RWPE2 (cell line): ENCODE measurements at regions not wholly inside any gene's neighbourhood (a gene's known extent, or its start where the extent isn't known, plus 50 kb on each side); places are given as distances from the start of the nearest gene placed in this dataset.
"Not testable (repeated sequence)": the region's sequence is repeated elsewhere in the genome, so short reads cannot be mapped to it uniquely, and the experiment has no call there.

Experiments used
- ATAC-seq: fragments of 200-7000 bp; cut with Tn5 transposase; 3 replicates; pipeline ENCODE4 v1.9.1; 2021; ENCODE audit warnings: low read depth
- DNase-seq: peaks from one replicate; pipeline ENCODE4 v3.0.0-alpha.2; 2020; ENCODE audit warnings: low spot score
- H3K27ac ChIP-seq: fragments of 450-650 bp; 2 replicates; pipeline ENCODE4 v1.5.1; 2017; ENCODE audit warnings: mild to moderate bottlenecking; ENCODE audit not compliant: poor library complexity, severe bottlenecking
- H3K27me3 ChIP-seq: fragments of 250-450 bp; sonication (Bioruptor Pico); 2 replicates; pipeline ENCODE4 v1.5.1; 2021; ENCODE audit warnings: mild to moderate bottlenecking, moderate library complexity; ENCODE audit not compliant: insufficient read depth, poor library complexity, severe bottlenecking
- H3K36me3 ChIP-seq: fragments of 250-450 bp; sonication (Bioruptor Pico); 2 replicates; pipeline ENCODE4 v1.5.1; 2020; ENCODE audit warnings: low read depth, mild to moderate bottlenecking, moderate library complexity
- H3K4me1 ChIP-seq: fragments of 250-450 bp; sonication (Bioruptor Pico); 2 replicates; pipeline ENCODE4 v1.5.1; 2021; ENCODE audit warnings: mild to moderate bottlenecking, moderate library complexity; ENCODE audit not compliant: insufficient read depth, poor library complexity, severe bottlenecking
- H3K4me3 ChIP-seq: fragments of 250-450 bp; sonication (Bioruptor Pico); 2 replicates; pipeline ENCODE4 v1.5.1; 2021; ENCODE audit warnings: mild to moderate bottlenecking, moderate library complexity; ENCODE audit not compliant: severe bottlenecking
- H3K9me3 ChIP-seq: fragments of 250-450 bp; sonication (Bioruptor Pico); 2 replicates; pipeline ENCODE4 v1.5.1; 2021; ENCODE audit warnings: mild to moderate bottlenecking, moderate library complexity; ENCODE audit not compliant: severe bottlenecking
- CTCF ChIP-seq: fragments of 450-650 bp; IDR thresholded peaks from one replicate; pipeline ENCODE4 v1.5.1; 2017; ENCODE audit warnings: mild to moderate bottlenecking, moderate library complexity; ENCODE audit not compliant: poor library complexity, severe bottlenecking

GRCh38 chr7:91474074-91474473 lies 209.8 kb downstream of the FZD1 start:
- DNase-seq, result no peak
- peaks cover 4% of the 10 kb centered on the region for H3K9me3 ChIP-seq
- no peak for ATAC-seq
- TF ChIP-seq CTCF, result no peak
- no peaks in the 10 kb centered on the region for H3K4me1 ChIP-seq
- no peak overlapping the region for H3K4me3 ChIP-seq
- H3K27ac ChIP-seq, result no peak overlapping the region
- no peaks in the 10 kb centered on the region for H3K36me3 ChIP-seq
- no peaks in the 10 kb centered on the region for H3K27me3 ChIP-seq

- H3K27me3 ChIP-seq, H3K4me3 ChIP-seq, H3K27ac ChIP-seq, ATAC-seq, H3K36me3 ChIP-seq, H3K9me3 ChIP-seq, DNase-seq, H3K4me1 ChIP-seq: not testable (repeated sequence)
Measured at GRCh38 chr7:91480470-91480869, 216.2 kb downstream of the FZD1 start.

GRCh38 chr7:91491868-91492267 lies 227.6 kb downstream of the FZD1 start:
- Histone ChIP-seq H3K9me3 (no peaks in the 10 kb centered on the region), H3K27me3 (no peaks in the 10 kb centered on the region), H3K36me3 (no peaks in the 10 kb centered on the region), H3K27ac (no peak overlapping the region), H3K4me1 (no peaks in the 10 kb centered on the region), H3K4me3 (no peak overlapping the region)
- no peak for TF ChIP-seq CTCF
- ATAC-seq (no peak), DNase-seq (no peak)

DNA sequence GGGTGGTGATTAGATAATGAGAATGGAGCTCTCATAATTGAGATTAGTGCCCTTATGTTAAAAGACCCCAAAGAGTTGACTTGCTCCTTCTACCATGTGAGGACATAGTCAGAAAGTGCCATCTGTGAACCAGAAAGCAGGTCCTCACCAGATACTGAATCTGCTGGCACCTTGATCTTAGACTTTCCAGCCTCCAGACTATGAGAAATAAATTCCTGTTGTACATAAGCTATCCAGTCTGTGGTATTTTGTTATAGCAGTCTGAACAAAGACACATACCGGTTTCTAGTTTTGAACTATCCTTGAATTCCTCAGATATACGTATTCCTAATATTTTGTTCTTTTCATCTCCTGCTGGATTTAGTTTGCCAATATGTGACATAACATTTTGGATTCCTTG lies 228.1 kb downstream of the FZD1 start:
- no peak for DNase-seq

GRCh38 chr7:91492773-91493172 lies 228.5 kb downstream of the FZD1 start:
- DNase-seq (no peak), ATAC-seq (no peak)
- H3K4me1 ChIP-seq, result no peaks in the 10 kb centered on the region
- no peaks in the 10 kb centered on the region for H3K36me3 ChIP-seq
- H3K27me3 ChIP-seq, result no peaks in the 10 kb centered on the region
- no peak overlapping the region for H3K4me3 ChIP-seq
- no peak overlapping the region for H3K27ac ChIP-seq
- TF ChIP-seq CTCF, result no peak
- H3K9me3 ChIP-seq, result no peaks in the 10 kb centered on the region

More for the DNA sequence above, 228.1 kb downstream of the FZD1 start:
- H3K36me3 ChIP-seq, result no peaks in the 10 kb centered on the region
- no peaks in the 10 kb centered on the region for H3K4me1 ChIP-seq
- H3K4me3 ChIP-seq, result no peak overlapping the region
- no peak for TF ChIP-seq CTCF
- no peak for ATAC-seq
- H3K27ac ChIP-seq, result no peak overlapping the region
- no peaks in the 10 kb centered on the region for H3K9me3 ChIP-seq
- H3K27me3 ChIP-seq, result no peaks in the 10 kb centered on the region
